ENCODE measurements at regions not wholly inside any gene's neighbourhood (a gene's known extent, or its start where the extent isn't known, plus 50 kb on each side); places are given as distances from the start of the nearest gene placed in this dataset.

GRCh38 chr1:229839800-229840199 lies 213.8 kb downstream of the URB2 start:
- Histone ChIP-seq H3K36me3 (ENCODE audit: low read depth) (no peaks in the 10 kb centered on the region), H3K4me3 (ENCODE audit: severe bottlenecking) (no peak overlapping the region), H3K27ac (ENCODE audit: poor library complexity, severe bottlenecking) (no peak overlapping the region), H3K4me1 (ENCODE audit: insufficient read depth, poor library complexity, severe bottlenecking) (peaks cover 5% of the 10 kb centered on the region), H3K9me3 (ENCODE audit: severe bottlenecking) (no peaks in the 10 kb centered on the region), H3K27me3 (ENCODE audit: insufficient read depth, poor library complexity, severe bottlenecking) (no peaks in the 10 kb centered on the region)
- ATAC-seq (ENCODE audit: low read depth) (no peak), DNase-seq (ENCODE audit: low spot score) (no peak)
- no peak for TF ChIP-seq CTCF (IDR thresholded peaks at IDR 0.05; ENCODE audit: poor library complexity, severe bottlenecking)

- no peak overlapping the region for H3K4me3 ChIP-seq (ENCODE audit: severe bottlenecking)
- no peak for TF ChIP-seq CTCF (IDR thresholded peaks at IDR 0.05; ENCODE audit: poor library complexity, severe bottlenecking)
- ATAC-seq (ENCODE audit: low read depth) (peak; percentile 55; the same call in 2 of the 3 replicates), DNase-seq (ENCODE audit: low spot score) (no peak)
- H3K36me3 ChIP-seq (ENCODE audit: low read depth): no peaks in the 10 kb centered on the region
- H3K27me3 ChIP-seq (ENCODE audit: insufficient read depth, poor library complexity, severe bottlenecking): no peaks in the 10 kb centered on the region
- H3K4me1 ChIP-seq (ENCODE audit: insufficient read depth, poor library complexity, severe bottlenecking): peaks cover 5% of the 10 kb centered on the region
- no peaks in the 10 kb centered on the region for H3K9me3 ChIP-seq (ENCODE audit: severe bottlenecking)
- peak overlapping the region; percentile 21 for H3K27ac ChIP-seq (ENCODE audit: poor library complexity, severe bottlenecking)
These were observed 215.2 kb downstream of the URB2 start for GRCh38 chr1:229841230-229841629.

GRCh38 chr1:229842302-229843255 lies 216.5 kb downstream of the URB2 start:
- no peak overlapping the region for H3K4me3 ChIP-seq (ENCODE audit: severe bottlenecking)
- no peak for TF ChIP-seq CTCF (IDR thresholded peaks at IDR 0.05; ENCODE audit: poor library complexity, severe bottlenecking)
- H3K4me1 ChIP-seq (ENCODE audit: insufficient read depth, poor library complexity, severe bottlenecking): peaks cover 5% of the 10 kb centered on the region
- no peaks in the 10 kb centered on the region for H3K27me3 ChIP-seq (ENCODE audit: insufficient read depth, poor library complexity, severe bottlenecking)
- ATAC-seq (ENCODE audit: low read depth) (no peak), DNase-seq (ENCODE audit: low spot score) (no peak)
- H3K9me3 ChIP-seq (ENCODE audit: severe bottlenecking): no peaks in the 10 kb centered on the region
- H3K36me3 ChIP-seq (ENCODE audit: low read depth): no peaks in the 10 kb centered on the region
- no peak overlapping the region for H3K27ac ChIP-seq (ENCODE audit: poor library complexity, severe bottlenecking)

- no peaks in the 10 kb centered on the region for H3K27me3 ChIP-seq (ENCODE audit: insufficient read depth, poor library complexity, severe bottlenecking)
- H3K4me1 ChIP-seq (ENCODE audit: insufficient read depth, poor library complexity, severe bottlenecking): peaks cover 5% of the 10 kb centered on the region
- DNase-seq (ENCODE audit: low spot score) (no peak), ATAC-seq (ENCODE audit: low read depth) (peak; percentile 84)
- no peaks in the 10 kb centered on the region for H3K9me3 ChIP-seq (ENCODE audit: severe bottlenecking)
- peak overlapping the region; percentile 16 for H3K27ac ChIP-seq (ENCODE audit: poor library complexity, severe bottlenecking)
- H3K36me3 ChIP-seq (ENCODE audit: low read depth): no peaks in the 10 kb centered on the region
- no peak for TF ChIP-seq CTCF (IDR thresholded peaks at IDR 0.05; ENCODE audit: poor library complexity, severe bottlenecking)
- no peak overlapping the region for H3K4me3 ChIP-seq (ENCODE audit: severe bottlenecking)
These were observed 217.7 kb downstream of the URB2 start for GRCh38 chr1:229843627-229844238.
